SKM-1 (cell line): ENCODE measurements at regions not wholly inside any gene's neighbourhood (a gene's known extent, or its start where the extent isn't known, plus 50 kb on each side); places are given as distances from the start of the nearest gene placed in this dataset.

Experiments
- DNase-seq: peaks from one replicate; lab custom pipeline; 2025; ENCODE audit not compliant: unreplicated experiment; lab: John Stamatoyannopoulos, UW

DNA sequence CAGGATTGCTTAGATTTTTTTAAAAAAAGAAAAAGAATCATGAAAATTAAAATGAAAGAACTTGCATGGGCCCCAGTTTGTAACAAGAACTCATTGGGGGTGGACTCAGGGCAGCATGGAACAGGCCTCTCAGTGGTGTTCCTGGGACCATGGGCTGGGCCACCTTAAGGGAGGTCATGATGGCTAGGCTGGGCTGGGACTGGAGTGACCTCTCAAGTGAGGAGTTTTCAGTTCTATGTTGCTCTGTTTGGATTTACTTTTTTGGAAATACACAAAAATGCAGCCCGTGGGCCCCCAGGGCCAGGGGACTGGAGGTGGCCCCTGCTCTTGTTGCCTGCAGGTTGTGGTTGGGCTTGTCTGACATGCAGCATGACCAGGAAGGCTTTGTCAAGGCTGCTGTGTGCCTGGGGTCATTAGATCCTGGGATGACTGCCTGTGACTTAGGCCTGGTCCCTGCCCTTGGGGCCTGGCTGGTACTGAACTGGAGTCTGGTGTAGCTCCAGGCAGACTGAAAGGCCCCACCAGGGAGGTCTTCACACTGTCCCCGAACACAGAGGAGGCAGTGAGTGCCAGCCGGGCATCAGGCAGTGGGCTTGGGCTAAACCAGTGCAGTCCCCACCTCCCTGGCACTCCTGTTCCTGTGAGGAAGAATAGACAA, 115.6 kb downstream of the GLI2 start:
- no peak for DNase-seq

DNA sequence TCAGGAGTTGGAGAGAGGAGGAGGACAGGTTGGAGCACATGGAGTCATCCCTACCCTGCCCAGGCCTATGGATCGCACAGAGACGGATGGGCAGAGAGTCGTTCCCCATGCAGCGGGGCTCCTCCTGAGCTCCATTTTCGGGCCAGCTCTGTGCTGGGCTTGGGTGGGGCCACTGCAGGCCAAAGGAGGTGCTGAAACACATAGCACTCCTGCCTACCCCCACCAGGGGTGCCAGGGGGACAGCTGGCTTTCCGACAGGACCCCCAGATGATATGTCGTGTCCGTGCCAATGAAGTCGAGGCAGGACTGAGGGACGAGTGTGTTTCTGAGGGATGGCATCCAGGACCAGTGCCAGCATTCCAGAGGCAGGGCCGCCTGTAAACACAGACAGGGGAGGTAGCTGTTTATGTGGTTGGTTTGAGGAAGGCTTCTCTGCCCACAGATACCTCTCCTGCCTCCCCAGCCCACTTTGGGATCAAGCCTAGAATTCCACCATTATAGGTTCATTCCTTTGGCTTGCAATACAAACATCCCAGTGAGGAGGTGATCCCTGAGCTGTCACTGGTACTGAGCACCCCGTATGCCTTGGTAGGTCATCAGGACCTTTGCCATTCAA, 116.6 kb downstream of the GLI2 start:
- no peak for DNase-seq

DNA sequence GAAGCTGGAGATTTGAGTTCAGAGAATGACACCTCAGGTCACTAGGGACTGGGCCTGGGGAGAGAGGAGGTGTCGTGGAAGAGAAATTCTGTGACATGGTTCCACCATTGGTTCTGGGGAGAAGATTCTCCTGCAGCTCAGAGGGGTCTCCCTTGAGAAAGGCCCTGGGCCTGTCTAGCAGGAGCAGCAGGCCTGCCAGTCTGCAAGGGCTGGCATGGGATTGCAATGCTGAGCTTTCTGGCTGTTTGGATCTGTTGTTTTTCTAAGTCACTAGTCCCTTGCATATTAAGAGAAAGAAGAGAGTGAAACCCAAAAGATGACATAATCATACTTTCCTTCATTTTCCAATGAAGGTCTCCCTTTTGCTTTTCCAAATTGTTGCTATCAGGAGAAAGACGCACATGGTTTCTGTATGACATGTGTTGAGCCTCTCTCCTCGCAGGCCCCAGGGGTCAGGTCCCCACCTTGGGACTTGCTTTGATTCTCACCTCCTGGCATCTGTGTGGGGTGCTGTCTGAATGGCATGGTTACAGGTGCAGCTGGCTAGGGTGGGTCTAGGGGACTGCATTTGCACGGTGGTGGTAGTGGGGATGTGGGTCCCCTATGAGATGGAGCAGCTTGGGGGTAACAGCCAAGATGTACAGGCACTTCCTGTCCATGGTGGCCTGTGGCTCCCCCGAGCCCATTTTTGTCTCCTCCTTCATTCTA, 117.8 kb downstream of the GLI2 start:
- DNase-seq = no peak

DNA sequence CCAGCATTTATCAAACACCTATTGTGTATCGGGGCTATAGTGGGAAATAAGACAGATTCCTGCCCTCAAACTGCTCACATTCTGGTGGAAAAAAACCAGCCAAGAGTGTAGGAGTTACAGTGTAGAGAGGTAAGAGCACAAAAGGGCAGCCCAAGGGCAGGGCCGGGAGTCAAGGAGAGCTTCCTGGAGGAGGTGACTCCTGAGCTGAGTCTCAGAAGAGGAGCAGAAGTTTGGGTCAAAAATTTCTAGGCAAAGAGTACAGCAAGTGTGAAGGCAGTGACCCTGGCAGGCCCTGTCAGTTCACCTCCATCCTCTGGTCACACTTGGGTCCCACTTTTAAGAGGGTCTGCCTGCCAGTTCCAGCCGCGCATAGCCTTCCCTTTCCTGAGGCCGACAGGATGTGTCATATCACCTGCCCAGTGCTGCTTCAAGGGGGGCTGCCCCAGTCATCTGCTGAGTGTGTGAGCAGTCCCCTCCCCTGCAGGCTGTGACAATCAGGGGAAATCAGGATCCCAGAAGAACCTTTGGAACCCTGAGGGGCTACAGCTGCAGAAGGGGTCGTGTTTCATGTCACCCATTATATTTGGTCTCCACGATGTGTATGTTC, 118.4 kb downstream of the GLI2 start:
- DNase-seq = no peak

DNA sequence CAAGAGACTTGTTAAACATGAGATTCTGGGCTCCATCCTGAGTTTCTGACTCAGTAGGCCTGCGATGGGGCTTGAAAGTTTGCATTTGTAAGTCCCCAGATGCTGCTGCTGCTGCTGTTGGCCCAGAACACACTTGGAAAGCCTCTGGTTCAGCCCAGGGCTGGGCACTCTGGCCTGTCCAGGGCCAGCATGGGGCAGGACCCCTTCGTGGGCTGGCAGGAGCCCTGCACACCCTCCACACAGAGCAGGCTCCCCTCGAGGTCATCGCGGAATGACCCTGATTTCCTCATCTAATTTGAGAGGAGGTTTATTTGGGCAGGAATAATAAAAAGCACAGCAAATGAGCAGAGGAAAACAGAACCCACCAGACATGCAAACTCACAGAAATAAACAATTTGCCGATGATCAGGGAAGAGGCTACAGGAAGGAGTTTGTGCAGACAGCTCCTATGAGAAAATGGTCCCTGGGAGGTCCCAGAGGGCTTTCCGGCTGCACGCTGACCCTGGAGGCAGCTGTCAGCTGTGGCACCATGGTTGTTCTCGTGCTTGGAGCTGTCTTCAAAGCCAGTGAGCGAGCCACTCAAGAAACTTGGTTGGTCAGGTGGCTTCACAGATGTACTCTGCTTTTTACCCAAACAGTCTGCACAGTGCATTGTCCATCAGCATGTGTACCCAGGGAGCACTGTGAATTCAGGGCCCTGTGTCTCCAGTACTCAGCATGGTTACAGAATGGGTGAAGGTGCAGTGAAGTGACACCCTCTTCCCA, 119.3 kb downstream of the GLI2 start:
- DNase-seq = no peak

DNA sequence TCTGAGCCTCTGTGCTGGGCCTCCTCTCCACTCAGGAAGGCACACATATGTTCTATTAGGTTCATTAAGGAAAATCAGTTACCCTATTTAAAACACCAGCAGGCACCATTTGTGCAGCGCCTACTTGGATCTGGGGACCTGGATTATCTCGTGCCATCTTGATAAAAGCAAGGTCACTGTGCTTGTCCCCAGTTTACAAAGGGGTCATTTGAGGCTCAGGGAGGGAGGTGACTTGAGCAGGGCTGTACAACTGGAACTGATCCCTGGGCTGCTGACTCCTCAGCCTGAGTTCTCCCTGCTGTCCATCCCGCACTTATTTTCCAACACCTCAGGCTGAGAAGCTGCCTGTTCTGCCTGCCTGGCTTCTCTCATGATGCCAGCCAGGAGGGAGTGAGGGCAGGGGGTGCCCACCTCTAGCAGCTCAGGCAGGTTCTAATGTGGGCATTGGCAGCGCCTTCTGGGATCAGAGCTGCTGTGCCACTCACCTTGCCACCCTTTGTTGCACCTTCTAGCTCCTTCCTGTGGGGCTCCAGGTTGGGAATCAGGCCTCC, 120.3 kb downstream of the GLI2 start:
- no peak for DNase-seq

DNA sequence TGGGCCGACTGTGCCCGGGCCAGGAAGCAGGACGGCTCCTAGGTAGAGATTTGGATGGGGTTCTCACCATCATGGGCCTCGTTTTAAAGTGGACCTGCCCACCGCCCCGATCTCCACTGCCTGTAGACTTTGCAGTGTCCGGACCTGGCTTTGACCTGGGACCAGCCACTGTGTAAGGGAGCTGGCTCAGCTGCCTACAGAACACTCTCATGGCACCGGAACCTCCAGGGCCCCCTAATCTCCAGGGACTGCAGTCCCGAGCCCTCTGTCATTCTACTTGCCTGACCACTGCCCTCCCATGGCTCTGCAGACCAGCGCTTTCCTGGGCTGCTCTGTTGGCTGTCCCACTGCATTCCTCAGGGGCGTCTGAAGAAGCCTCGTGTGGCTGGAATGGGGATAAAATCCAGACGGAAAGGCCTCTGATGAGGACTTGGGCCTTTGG, 120.8 kb downstream of the GLI2 start:
- no peak for DNase-seq

DNA sequence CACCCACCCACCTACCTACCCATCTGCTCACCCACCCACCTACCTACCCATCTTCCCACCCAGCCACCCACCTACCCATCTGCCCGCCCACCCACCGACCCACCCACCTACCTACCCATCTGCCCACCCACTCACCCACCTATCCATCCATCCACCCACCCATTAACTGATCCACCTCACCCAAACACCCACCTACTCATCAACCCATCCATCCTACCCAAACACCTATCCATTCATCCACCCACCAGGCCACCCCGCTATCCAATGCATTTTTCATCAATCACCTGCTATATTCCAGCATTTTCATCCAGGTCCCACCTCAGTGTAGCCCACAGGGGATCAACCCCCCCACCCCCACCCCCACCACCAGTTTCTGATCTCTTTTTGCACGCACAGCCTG, 121.8 kb downstream of the GLI2 start:
- no peak for DNase-seq

DNA sequence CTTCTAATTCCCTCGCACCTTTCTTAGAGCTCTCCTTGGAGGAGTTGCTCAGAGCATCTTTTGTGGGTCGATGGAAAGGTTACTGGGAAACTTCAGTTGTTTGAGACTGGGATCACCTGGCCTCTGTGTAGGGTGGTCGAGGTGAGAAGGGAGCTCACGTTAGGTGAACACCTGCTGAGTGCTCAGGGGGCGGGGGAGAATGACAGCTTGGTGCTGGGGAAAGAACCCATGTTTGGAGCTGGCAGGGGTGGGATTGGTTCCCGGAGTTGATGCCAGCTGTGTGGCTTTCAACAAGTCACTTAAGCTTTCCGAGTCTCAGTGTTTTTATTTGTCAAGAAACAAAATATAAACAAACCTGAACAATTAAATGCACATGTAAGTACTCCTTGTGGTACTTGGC, 122.3 kb downstream of the GLI2 start:
- no peak for DNase-seq

DNA sequence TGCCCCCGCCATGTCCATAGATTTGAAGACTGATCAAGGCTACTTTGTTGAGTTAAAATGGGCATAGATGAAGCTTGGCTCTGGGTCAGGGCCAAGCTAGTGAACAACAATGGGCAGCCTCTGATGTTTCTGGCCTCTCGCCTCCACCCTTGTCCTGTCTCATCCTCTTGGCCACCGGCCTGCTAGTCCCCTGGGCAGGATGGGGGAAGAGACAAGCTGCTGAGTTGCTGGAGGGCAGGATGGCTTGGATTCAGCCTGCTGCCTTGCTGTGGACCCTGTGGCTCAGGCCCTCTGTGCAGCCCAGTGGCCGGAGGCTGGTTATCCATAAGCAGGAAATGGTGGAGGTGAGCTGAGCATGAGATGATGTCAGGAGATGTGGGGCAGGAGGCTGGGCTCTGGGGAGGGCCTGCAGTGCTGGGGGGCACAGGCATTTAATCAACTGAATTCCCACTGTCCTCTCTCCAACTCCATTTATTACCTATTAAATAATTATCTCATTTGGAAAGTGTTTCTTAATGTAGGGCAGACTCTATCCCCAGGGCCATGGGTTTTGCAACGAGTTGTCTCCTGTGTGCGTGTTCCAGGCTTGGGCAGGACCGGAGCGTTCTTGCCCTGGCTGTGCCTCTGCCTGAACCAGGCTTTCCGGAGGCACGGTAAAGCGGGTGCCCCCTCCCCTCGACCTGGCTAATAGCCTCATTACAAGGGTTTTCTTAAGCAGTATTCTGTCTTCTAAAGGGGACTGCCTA, 122.9 kb downstream of the GLI2 start:
- DNase-seq = no peak

DNA sequence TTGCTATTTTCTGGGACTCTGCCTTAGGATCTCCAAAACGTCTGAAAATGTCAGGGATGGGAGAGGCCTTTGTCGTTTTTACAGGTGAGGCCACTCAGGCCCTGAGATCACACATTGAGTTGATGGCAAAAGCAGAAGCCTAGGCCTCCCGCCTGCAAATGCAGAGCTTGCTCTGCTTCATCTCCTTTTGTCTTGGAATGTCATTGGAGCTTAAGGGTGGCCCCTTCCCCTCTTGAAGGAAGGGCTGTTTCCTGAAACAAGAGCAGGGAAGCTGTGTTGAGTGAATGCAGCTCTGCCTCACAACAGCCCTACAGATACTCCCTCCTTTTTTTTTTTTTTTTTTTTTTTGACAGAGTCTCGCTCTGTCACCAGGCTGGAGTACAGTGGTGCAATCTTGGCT, 123.5 kb downstream of the GLI2 start:
- no peak for DNase-seq

DNA sequence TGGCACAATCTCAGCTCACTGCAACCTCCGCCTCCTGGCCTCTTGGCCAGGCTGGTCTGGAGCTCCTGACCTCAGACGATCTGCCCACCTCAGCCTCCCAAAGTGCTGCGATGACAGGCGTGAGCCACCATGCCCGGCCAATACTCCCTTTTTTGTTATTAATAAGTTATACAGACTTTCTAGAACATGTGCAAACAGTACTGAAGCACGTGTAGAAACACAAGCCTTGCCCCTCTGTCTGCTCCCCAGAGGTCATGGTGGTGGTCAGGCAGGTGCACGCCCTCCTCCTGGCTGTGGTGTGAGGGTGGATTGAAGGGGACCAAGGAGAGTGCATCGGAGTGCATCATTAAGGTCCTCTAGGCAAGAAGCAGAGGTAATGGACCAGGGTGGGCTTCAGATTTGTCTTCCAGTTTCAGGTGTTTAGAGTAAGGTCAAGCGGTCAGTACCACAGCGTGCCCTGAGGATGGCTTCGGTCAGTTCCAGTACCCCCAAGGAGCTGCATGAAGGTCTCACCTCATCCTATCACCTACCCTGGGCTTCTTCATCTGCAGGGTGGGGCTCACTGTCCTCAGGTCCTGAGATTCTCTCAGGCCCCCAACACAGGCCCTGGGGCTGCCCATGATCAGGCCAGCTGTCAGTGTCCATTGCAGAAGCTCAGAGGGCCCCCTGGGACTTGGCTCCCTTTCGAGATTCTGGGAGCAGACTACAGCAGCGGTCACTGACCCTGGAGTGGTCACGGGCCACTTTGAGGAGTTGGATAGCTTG, 124.3 kb downstream of the GLI2 start:
- DNase-seq = no peak

DNA sequence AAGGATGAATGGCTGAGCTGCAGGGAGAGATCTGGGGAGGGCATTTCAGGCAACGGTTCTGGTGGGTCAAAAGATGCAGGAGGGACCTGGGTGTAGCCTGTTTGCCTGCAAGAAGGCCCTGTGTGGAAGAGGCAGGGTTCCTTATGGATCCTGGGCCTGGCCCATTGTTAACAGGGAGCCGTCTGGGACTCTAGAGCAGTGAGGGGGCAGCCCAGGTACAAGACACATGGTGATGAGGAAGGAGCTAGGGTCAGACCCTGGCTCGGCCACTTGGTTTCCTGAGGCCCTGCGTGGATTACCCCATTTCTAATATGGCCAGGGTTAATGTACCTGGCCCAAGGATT, 124.9 kb downstream of the GLI2 start:
- no peak for DNase-seq

DNA sequence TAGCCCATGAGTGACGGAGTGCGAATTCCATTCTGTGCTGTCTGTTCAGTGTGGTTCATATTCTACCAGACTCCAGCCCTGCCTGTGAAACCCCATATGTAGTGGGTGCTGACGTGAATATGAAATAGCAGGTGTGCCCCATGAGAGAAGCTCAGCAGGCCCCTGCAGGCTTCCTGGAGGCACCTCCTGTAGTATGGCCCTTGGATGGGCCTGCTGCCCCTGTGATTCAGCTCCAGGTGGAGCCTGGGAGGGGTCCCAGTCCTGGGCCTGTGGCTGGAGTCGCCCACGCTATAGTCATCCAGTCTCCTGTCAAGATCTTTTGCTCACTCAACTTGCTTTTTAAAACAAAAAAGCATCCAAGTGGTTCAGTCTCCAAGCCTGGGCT, 125.5 kb downstream of the GLI2 start:
- no peak for DNase-seq

DNA sequence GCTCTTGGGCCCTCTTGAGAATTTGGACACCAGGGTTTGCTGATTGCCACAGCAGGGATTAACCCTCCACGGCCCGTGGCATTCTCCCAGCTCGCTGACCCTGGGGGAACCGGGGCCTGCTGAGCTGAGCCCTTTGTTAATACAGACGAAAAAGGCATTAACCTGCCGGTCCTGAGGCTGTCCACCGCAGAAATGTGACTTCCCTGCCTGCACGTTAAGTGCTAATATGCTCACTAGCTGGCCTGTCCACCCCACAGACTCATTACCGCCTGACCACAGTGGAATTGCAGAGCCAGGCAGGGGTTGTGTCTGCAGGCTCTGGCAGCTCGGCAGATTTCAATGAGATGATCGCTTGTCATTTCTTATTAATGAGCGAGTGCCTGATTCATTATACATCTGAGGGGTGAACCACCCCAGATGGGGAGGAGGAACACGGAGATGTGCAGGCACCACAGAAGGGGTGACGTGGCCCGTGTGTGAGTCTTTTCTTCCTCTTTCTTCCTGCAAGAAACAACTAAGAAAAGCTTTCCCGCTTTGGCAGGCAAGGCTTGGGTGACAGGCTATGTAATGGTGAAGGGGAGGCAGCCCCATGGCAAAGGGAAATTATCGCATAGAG, 126.0 kb downstream of the GLI2 start:
- no peak for DNase-seq

DNA sequence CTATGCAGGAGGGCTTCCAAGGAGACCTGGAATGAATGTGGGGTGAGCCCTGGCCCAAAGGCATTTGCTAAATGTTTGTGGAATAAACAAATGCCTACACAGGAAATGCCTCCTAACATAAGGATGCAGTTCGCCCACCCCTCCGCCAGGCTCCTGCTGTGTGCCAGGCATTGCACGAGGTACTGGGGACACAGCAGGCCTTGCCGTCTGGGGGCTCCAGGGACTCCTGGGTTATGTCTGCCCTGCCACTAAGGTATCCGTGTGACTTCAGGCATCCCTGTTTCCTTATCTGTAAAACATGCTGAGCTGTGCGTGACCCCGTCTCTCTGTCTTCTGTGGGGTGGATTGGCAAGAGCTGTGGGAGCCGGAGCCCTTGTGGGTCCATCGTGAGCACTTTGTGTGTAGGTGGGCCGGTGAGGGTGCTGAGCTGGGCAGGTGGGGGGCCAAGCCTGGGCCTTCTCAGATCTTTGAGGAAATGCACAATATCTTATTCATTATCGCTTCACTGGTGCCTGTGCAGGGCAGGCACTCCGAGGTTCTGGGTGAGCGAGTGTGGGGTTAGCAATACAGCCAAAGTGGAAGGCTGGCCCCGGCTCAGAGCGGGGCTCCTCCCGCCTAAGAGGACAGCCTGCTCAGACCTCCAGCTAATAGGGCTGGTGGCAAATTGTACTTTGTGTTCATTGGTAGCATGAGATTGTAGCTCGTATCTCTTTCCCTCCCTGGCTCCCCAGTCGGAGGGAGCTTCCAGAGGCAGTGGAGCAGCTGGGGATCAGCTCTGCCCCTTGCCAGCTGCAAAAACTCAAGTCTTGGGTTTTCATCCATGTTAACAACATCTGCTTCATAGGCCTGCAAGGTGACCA, 126.8 kb downstream of the GLI2 start:
- DNase-seq = no peak

DNA sequence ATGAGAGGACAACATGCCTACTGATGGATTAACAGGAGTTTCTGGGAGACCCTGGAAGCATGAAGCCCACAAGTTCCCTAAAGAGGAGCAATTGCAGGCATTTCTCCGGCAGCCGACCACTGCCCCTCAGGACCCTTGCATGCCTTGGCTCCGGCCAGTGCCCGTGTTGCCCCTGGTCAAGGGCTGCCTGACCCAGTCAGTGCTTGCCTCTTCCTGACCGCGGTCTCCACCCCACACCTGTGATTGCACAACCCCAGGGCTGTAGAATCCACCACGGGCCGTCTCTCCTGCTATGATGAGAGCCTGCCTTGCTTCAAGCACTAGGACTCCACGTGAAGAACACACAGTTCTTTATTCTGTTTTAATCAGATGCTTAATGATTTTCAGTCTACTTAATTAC, 127.5 kb downstream of the GLI2 start:
- DNase-seq = no peak

DNA sequence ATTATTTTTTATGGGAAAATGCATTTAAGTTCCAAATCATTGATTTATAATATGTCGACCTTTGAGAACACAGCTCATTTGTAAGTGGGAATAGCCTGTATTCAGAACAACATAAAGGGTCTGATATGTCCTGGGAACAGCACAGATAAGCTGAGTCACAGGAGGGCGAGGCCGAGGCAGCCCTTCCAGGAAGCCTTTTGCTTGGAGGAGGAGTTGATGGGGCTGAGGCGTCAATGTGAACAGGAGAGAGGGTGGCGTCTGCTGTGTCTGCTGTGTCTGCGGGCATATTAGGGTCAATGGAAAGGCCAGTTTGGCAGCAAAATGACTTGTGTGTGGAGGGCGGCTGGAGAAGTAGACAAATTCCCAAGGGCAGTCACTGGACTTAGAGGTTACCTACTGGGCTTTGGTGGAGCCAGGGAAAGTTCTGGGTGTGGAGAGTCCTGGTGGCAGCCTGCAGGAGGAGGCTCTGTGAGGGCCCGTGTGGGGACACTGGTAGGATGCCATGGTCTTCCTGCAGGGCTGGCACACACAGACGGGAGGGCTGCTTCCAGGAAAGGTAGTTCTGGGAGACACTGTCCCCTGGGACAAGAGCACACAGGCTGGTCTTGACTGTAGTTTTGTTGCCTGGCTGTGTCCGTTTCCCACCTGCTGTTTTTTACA, 128.1 kb downstream of the GLI2 start:
- DNase-seq = no peak
